22Rv1 (cell line): ENCODE measurements at regions not wholly inside any gene's neighbourhood (a gene's known extent, or its start where the extent isn't known, plus 50 kb on each side); places are given as distances from the start of the nearest gene placed in this dataset.

Experiments
- ZFX ChIP-seq: fragments of 450-650 bp; IDR thresholded peaks from 2 replicates; pipeline ENCODE4 v1.6.1; 2017; ENCODE audit warnings: antibody characterized with exemption, borderline replicate concordance
- TF ChIP-seq, protein P1 (sequence below): fragments of 450-650 bp; IDR thresholded peaks from 2 replicates; pipeline ENCODE4 v1.5.1; 2017; ENCODE audit warnings: mild to moderate bottlenecking

DNA sequence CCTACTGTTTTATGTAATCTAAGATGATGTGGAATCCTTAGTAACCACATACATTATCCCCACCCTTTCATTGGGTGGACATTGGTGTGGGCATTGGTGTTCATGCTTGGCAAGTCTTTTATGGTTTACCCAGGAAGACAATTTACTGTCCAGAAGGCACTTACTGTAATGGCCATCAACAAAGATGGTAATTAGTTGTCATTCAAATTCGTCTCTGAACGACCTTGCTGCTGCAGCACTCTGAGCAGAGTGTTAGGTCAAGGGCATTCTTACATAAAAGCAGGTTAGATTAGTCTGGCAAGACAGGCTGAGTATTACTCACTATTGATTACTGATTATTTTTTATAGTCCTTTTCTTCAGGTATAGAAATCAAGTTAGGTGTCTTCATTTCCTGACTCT lies 447.9 kb downstream of the XIRP2 start:
- TF ChIP-seq, protein P1, sequence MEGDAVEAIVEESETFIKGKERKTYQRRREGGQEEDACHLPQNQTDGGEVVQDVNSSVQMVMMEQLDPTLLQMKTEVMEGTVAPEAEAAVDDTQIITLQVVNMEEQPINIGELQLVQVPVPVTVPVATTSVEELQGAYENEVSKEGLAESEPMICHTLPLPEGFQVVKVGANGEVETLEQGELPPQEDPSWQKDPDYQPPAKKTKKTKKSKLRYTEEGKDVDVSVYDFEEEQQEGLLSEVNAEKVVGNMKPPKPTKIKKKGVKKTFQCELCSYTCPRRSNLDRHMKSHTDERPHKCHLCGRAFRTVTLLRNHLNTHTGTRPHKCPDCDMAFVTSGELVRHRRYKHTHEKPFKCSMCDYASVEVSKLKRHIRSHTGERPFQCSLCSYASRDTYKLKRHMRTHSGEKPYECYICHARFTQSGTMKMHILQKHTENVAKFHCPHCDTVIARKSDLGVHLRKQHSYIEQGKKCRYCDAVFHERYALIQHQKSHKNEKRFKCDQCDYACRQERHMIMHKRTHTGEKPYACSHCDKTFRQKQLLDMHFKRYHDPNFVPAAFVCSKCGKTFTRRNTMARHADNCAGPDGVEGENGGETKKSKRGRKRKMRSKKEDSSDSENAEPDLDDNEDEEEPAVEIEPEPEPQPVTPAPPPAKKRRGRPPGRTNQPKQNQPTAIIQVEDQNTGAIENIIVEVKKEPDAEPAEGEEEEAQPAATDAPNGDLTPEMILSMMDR: no peak
- TF ChIP-seq ZFX: no peak
